SU-DHL-6 (cell line): ENCODE measurements at regions not wholly inside any gene's neighbourhood (a gene's known extent, or its start where the extent isn't known, plus 50 kb on each side); places are given as distances from the start of the nearest gene placed in this dataset.
"Not testable (repeated sequence)": the region's sequence is repeated elsewhere in the genome, so short reads cannot be mapped to it uniquely, and the experiment has no call there.

Experiments
- EZH2phosphoT487 ChIP-seq: fragments of 200-600 bp; sonication (generic), shearing (Covaris generic); conservative IDR thresholded peaks from 2 replicates; pipeline ENCODE4 v1.6.1; 2018; ENCODE audit warnings: mild to moderate bottlenecking, antibody characterized with exemption, low read length, moderate library complexity, mixed read lengths
- TF ChIP-seq, protein P1 (sequence below): fragments of 200-600 bp; sonication (generic); IDR thresholded peaks from one replicate; pipeline ENCODE4 v1.5.1; 2017; ENCODE audit warnings: antibody characterized with exemption, mild to moderate bottlenecking, low read length, moderate library complexity; ENCODE audit not compliant: insufficient read depth, poor library complexity, severe bottlenecking

DNA sequence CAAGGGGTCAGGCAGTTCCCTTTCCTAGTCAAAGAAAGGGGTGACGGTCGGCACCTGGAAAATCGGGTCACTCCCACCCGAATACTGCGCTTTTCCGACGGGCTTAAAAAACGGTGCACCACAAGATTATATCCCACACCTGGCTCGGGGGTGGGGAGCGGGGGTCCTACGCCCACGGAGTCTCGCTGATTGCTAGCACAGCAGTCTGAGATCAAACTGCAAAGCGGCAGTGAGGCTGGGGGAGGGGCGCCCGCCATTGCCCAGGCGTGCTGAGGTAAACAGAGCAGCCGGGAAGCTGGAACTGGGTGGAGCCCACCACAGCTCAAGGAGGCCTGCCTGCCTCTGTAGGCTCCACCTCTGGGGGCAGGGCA, 1890.5 kb upstream of the FLRT2 start:
- TF ChIP-seq, protein P1, sequence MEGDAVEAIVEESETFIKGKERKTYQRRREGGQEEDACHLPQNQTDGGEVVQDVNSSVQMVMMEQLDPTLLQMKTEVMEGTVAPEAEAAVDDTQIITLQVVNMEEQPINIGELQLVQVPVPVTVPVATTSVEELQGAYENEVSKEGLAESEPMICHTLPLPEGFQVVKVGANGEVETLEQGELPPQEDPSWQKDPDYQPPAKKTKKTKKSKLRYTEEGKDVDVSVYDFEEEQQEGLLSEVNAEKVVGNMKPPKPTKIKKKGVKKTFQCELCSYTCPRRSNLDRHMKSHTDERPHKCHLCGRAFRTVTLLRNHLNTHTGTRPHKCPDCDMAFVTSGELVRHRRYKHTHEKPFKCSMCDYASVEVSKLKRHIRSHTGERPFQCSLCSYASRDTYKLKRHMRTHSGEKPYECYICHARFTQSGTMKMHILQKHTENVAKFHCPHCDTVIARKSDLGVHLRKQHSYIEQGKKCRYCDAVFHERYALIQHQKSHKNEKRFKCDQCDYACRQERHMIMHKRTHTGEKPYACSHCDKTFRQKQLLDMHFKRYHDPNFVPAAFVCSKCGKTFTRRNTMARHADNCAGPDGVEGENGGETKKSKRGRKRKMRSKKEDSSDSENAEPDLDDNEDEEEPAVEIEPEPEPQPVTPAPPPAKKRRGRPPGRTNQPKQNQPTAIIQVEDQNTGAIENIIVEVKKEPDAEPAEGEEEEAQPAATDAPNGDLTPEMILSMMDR, result not testable (repeated sequence)
- TF ChIP-seq EZH2phosphoT487, result not testable (repeated sequence)
